Naive thymus-derived CD8-positive, alpha-beta T cell (primary cell): ENCODE measurements at regions not wholly inside any gene's neighbourhood (a gene's known extent, or its start where the extent isn't known, plus 50 kb on each side); places are given as distances from the start of the nearest gene placed in this dataset.

Experiments used
- ATAC-seq, 2 donors: fragments of 150-1000 bp; cut with Tn5 transposase in 1 of 2; sonication (Bioruptor Pico), chemical (Tn5 transposase) in 1 of 2; 1 replicate in 1 of 2; 2 replicates in 1 of 2; pipeline ENCODE4 v1.10.0; 2021; ENCODE audit warnings: mild to moderate bottlenecking in 2 of 2, moderate library complexity in 2 of 2
- POLR2A ChIA-PET: fragments of 350-600 bp; sonication (Branson Sonifier 250); formaldehyde crosslinking; loops from one replicate; lab custom pipeline; 2021; ENCODE audit warnings: antibody characterized with exemption; lab: Charles Lee
- DNase-seq, 10 donors: peaks; one replicate each; pipeline versions ENCODE4 v3.0.0 to v3.0.0-alpha.2; 2020 to 2022
- H3K27ac Mint-ChIP-seq, 10 donors: one replicate each; pipeline ENCODE4 v1.8.0; 2020 to 2022; ENCODE audit warnings: mild to moderate bottlenecking in 10 of 10, mixed read lengths in 10 of 10, moderate library complexity in 4 of 10, inconsistent platforms in 1 of 10
- H3K27me3 Mint-ChIP-seq, 5 donors: one replicate each; pipeline ENCODE4 v1.8.0; 2021 to 2022; ENCODE audit warnings: mixed read lengths in 5 of 5
- H3K36me3 Mint-ChIP-seq, 3 donors: one replicate each; pipeline ENCODE4 v1.8.0; 2020 to 2022; ENCODE audit warnings: mixed read lengths in 3 of 3, mild to moderate bottlenecking in 2 of 3, inconsistent platforms in 1 of 3
- H3K4me1 Mint-ChIP-seq, 4 donors: one replicate each; pipeline ENCODE4 v1.8.0; 2021 to 2022; ENCODE audit warnings: mixed read lengths in 4 of 4
- H3K4me3 Mint-ChIP-seq, 10 donors: one replicate each; pipeline ENCODE4 v1.8.0; 2020 to 2022; ENCODE audit warnings: mild to moderate bottlenecking in 10 of 10, mixed read lengths in 10 of 10, moderate library complexity in 6 of 10, inconsistent platforms in 1 of 10
- H3K9me3 Mint-ChIP-seq, 9 donors: one replicate each; pipeline ENCODE4 v1.8.0; 2020 to 2022; ENCODE audit warnings: mixed read lengths in 9 of 9, mild to moderate bottlenecking in 3 of 9, inconsistent platforms in 1 of 9, moderate library complexity in 1 of 9

- Mint-ChIP-seq H3K27ac (no peak overlapping the region), H3K4me1 (no peaks in the 10 kb centered on the region), H3K27me3 (peaks cover 0 to 23% (median 5%) of the 10 kb centered on the region in 5 donors), H3K9me3 (peaks cover 0 to 4% (median 0%) of the 10 kb centered on the region in 9 donors), H3K4me3 (no peak overlapping the region), H3K36me3 (no peaks in the 10 kb centered on the region)
- POLR2A ChIA-PET = no interaction called here
- DNase-seq (no peak), ATAC-seq (no peak)
Measured at GRCh38 chr9:85151162-85151561, 481.6 kb downstream of the NTRK2 start.

- H3K27ac Mint-ChIP-seq = no peak overlapping the region
- no peaks in the 10 kb centered on the region for H3K36me3 Mint-ChIP-seq
- H3K9me3 Mint-ChIP-seq = peaks cover 0 to 4% (median 0%) of the 10 kb centered on the region in 9 donors
- DNase-seq (no peak), ATAC-seq (no peak)
- H3K4me1 Mint-ChIP-seq = no peaks in the 10 kb centered on the region
- H3K4me3 Mint-ChIP-seq = no peak overlapping the region
- peaks cover 5 to 33% (median 7%) of the 10 kb centered on the region in 5 donors for H3K27me3 Mint-ChIP-seq
- POLR2A ChIA-PET = no interaction called here
Measured at GRCh38 chr9:85147046-85147640, 477.6 kb downstream of the NTRK2 start.

- POLR2A ChIA-PET = no interaction called here
- no peaks in the 10 kb centered on the region for H3K36me3 Mint-ChIP-seq
- H3K27me3 Mint-ChIP-seq = peaks cover 5 to 23% (median 8%) of the 10 kb centered on the region in 5 donors
- H3K4me1 Mint-ChIP-seq = no peaks in the 10 kb centered on the region
- ATAC-seq (no peak), DNase-seq (no peak)
- H3K4me3 Mint-ChIP-seq = no peak overlapping the region
- H3K9me3 Mint-ChIP-seq = peaks cover 0 to 4% (median 0%) of the 10 kb centered on the region in 9 donors
- H3K27ac Mint-ChIP-seq = no peak overlapping the region
Measured at GRCh38 chr9:85142968-85143367, 473.4 kb downstream of the NTRK2 start.

- Mint-ChIP-seq H3K4me3 (no peak overlapping the region), H3K36me3 (no peaks in the 10 kb centered on the region), H3K27ac (no peak overlapping the region), H3K27me3 (peaks cover 5 to 21% (median 8%) of the 10 kb centered on the region in 5 donors), H3K9me3 (peaks cover 0 to 6% (median 0%) of the 10 kb centered on the region in 9 donors), H3K4me1 (no peaks in the 10 kb centered on the region)
- no peak for ATAC-seq
- no peak for DNase-seq
- POLR2A ChIA-PET = no interaction called here
Measured at GRCh38 chr9:85142496-85142911, 473.0 kb downstream of the NTRK2 start.

DNA sequence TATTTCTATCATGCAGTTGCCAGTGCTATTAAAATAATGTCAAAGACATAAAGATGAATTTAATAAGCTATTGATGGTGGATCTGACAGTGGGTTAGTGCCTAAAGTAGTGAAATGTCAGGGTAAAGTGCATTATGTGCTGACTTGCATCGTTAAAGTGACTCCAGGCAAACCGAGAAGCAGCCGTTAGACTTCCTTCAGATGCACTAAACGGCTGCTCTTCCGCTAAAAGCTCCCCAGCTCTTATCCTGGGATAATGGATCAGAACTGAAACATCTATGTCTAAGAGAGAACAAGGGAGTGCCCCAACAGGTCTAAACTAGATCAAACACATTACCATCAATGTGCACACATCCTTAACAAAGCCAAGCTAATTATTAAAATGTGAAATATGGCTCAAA, 468.2 kb downstream of the NTRK2 start:
- Mint-ChIP-seq H3K4me1 (no peaks in the 10 kb centered on the region), H3K36me3 (peaks cover 0 to 4% (median 0%) of the 10 kb centered on the region in 3 donors), H3K27ac (no peak overlapping the region), H3K27me3 (peaks cover 0 to 8% (median 2%) of the 10 kb centered on the region in 5 donors), H3K4me3 (no peak overlapping the region), H3K9me3 (peaks cover 0 to 18% (median 3%) of the 10 kb centered on the region in 9 donors)
- DNase-seq = no peak
- POLR2A ChIA-PET = no interaction called here
- no peak for ATAC-seq

DNA sequence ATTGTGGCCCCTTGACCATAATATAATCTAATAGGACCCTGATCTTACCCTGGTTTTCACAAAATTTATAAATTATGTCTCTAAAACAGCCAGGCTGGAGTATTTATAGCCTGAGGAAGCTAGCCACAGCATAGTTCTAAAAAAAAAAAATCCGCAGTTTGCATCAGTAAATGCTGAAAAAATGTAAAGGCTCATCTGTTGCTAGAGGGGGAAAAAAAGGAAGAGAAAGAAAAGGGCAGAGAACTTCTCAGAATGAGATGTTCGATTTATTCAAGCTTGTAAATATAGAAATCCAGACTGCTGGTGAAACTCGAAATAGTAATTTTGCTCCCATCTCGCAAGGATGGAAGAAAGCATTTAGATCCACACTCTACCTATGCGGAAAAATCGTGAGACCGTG, 467.5 kb downstream of the NTRK2 start:
- DNase-seq = no peak
- Mint-ChIP-seq H3K27me3 (peaks cover 0 to 8% (median 3%) of the 10 kb centered on the region in 5 donors), H3K9me3 (peaks cover 0 to 19% (median 4%) of the 10 kb centered on the region in 9 donors), H3K4me1 (no peaks in the 10 kb centered on the region), H3K4me3 (no peak overlapping the region), H3K27ac (no peak overlapping the region), H3K36me3 (peaks cover 0 to 6% (median 0%) of the 10 kb centered on the region in 3 donors)
- ATAC-seq = no peak
- POLR2A ChIA-PET = no interaction called here

DNA sequence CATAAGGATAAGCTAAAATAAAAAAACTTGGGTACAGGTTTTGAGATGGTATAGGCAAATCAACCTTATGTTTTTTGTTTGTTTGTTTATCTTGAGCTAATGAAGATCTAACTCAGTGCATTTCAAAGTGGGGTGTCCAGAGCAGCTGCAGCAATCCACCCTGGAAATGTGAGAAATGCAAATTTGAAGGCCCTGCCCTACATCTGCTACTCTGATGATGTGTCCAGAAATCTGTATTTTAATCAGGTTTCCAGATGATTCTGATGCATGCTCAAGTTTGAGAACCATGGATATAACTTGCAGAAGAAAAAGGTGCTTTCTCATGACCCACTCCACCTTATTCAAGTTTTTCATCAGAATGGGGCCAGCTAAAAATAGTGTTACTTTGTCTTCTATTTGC, 467.0 kb downstream of the NTRK2 start:
- ATAC-seq (no peak), DNase-seq (no peak)
- Mint-ChIP-seq H3K27ac (no peak overlapping the region), H3K9me3 (peaks cover 0 to 19% (median 4%) of the 10 kb centered on the region in 9 donors), H3K4me3 (no peak overlapping the region), H3K4me1 (no peaks in the 10 kb centered on the region), H3K27me3 (peaks cover 0 to 12% (median 4%) of the 10 kb centered on the region in 5 donors), H3K36me3 (peaks cover 0 to 6% (median 0%) of the 10 kb centered on the region in 3 donors)
- POLR2A ChIA-PET = no interaction called here

GRCh38 chr9:85130764-85131163, 461.2 kb downstream of the NTRK2 start:
- POLR2A ChIA-PET = no interaction called here
- DNase-seq = no peak
- Mint-ChIP-seq H3K4me1 (no peaks in the 10 kb centered on the region), H3K9me3 (peaks cover 0 to 19% (median 2%) of the 10 kb centered on the region in 9 donors), H3K27me3 (peaks cover 0 to 9% (median 4%) of the 10 kb centered on the region in 5 donors), H3K27ac (no peak overlapping the region), H3K4me3 (no peak overlapping the region), H3K36me3 (peaks cover 0 to 6% (median 0%) of the 10 kb centered on the region in 3 donors)
- ATAC-seq = no peak

DNA sequence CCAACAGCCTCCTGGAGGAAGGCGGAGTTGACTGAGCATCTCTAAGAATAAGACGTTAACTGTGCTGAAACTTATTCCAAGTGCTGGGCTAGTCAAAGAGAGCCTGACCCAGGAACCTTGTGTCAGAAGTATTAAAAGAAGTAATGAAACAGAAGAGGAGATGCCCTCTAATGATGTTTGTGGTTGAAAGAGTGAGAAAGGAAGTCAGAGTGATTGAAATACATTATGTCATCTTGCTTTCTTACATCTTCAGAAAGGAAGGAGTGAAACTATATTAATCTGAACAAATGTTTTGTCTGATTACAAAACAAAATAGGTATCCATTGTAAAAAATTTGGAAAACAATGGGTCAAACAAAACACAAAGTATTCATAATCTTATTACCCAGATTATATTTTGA, 460.7 kb downstream of the NTRK2 start:
- no peaks in the 10 kb centered on the region for H3K4me1 Mint-ChIP-seq
- H3K9me3 Mint-ChIP-seq = peaks cover 0 to 15% (median 0%) of the 10 kb centered on the region in 9 donors
- DNase-seq = no peak
- ATAC-seq = no peak
- H3K27me3 Mint-ChIP-seq = peaks cover 0 to 9% (median 4%) of the 10 kb centered on the region in 5 donors
- H3K4me3 Mint-ChIP-seq = no peak overlapping the region
- no peak overlapping the region for H3K27ac Mint-ChIP-seq
- peaks cover 0 to 6% (median 0%) of the 10 kb centered on the region in 3 donors for H3K36me3 Mint-ChIP-seq
- POLR2A ChIA-PET = no interaction called here

GRCh38 chr9:85129514-85129913, 460.0 kb downstream of the NTRK2 start:
- Mint-ChIP-seq H3K4me1 (no peaks in the 10 kb centered on the region), H3K27me3 (peaks cover 0 to 9% (median 4%) of the 10 kb centered on the region in 5 donors), H3K27ac (no peak overlapping the region), H3K4me3 (no peak overlapping the region), H3K36me3 (peaks cover 0 to 6% (median 0%) of the 10 kb centered on the region in 3 donors), H3K9me3 (peaks cover 0 to 11% (median 2%) of the 10 kb centered on the region in 9 donors)
- ATAC-seq (no peak), DNase-seq (no peak)
- POLR2A ChIA-PET = no interaction called here

DNA sequence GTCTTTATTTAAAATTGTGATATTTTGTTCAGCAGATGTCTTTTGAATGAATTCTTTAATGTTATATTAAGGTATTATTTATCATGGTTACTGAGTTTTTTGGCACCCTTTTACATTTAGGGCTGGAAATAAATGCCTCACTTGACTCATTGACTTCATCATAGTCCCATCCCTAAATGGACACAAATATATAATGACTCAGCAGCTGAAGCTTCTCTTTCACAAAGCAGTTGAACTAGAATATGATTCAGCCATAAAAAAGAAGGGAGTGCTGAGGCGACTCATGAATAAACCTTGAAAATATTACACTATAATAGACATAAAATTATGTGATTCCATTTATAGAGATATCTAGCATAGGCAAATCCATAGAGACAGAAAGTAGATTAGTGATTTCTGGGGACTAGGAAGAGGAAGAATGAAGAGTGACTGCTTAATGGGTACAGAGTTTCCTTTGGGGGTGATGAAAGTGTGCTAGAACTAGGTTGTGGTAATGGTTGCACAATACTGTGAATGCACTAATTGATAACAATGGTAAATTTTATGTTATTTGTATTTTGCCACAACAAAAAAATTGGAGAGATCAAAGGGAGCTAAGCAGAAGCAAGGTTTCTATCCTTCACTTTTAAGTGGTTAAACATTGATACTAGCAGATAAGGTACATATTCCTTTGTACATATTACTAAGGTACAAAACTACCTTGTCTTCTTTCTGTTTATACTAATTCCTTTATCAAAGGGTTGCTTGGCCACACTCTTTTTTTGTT, 449.6 kb downstream of the NTRK2 start:
- ATAC-seq = no peak
- Mint-ChIP-seq H3K27ac (no peak overlapping the region), H3K36me3 (no peaks in the 10 kb centered on the region), H3K4me1 (no peaks in the 10 kb centered on the region), H3K4me3 (no peak overlapping the region), H3K27me3 (peaks cover 2 to 14% (median 12%) of the 10 kb centered on the region in 5 donors), H3K9me3 (no peaks in the 10 kb centered on the region)
- no peak for DNase-seq
- POLR2A ChIA-PET = no interaction called here

GRCh38 chr9:85117831-85118230, 448.3 kb downstream of the NTRK2 start:
- Mint-ChIP-seq H3K4me3 (no peak overlapping the region), H3K9me3 (no peaks in the 10 kb centered on the region)
- POLR2A ChIA-PET = no interaction called here

DNA sequence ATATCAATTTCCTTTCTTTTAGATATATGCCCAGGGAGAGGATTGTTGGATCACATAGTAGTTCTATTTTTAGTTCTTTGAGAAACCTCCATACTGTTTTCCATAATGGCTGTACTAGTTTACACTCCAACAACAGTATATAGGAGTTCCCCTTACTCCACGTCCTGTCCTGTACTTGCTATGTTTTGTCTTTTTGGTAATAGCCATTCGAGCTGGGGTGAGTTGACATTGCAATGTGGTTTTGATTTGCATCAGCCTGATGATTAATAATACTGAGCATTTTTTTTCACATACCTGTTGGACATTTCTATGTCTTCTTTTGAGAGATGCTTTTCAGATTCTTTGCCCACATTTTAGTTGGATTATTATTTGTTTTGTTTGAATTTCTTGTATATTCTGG, 445.9 kb downstream of the NTRK2 start:
- POLR2A ChIA-PET = no interaction called here
- no peak for DNase-seq

More at GRCh38 chr9:85117831-85118230, 448.3 kb downstream of the NTRK2 start:
- H3K27me3 Mint-ChIP-seq = peaks cover 2 to 18% (median 17%) of the 10 kb centered on the region in 5 donors
- no peak for ATAC-seq
- no peaks in the 10 kb centered on the region for H3K4me1 Mint-ChIP-seq
- no peak for DNase-seq
- no peaks in the 10 kb centered on the region for H3K36me3 Mint-ChIP-seq
- H3K27ac Mint-ChIP-seq = no peak overlapping the region

More for the DNA sequence above, 445.9 kb downstream of the NTRK2 start:
- no peaks in the 10 kb centered on the region for H3K9me3 Mint-ChIP-seq
- H3K4me3 Mint-ChIP-seq = no peak overlapping the region
- no peaks in the 10 kb centered on the region for H3K4me1 Mint-ChIP-seq
- no peaks in the 10 kb centered on the region for H3K36me3 Mint-ChIP-seq
- no peak for ATAC-seq
- H3K27ac Mint-ChIP-seq = no peak overlapping the region
- peaks cover 4 to 32% (median 13%) of the 10 kb centered on the region in 5 donors for H3K27me3 Mint-ChIP-seq
